HCT116 (cell line): ENCODE measurements at regions not wholly inside any gene's neighbourhood (a gene's known extent, or its start where the extent isn't known, plus 50 kb on each side); places are given as distances from the start of the nearest gene placed in this dataset.

Source experiments
- ATAC-seq: fragments of 200-7000 bp; cut with Tn5 transposase; 2 replicates; pipeline ENCODE4 v1.9.1; 2020; ENCODE audit warnings: mild to moderate bottlenecking, moderate library complexity
- BruUV-seq: library from RNA; stranded (reverse); fragments of 400-500 nt; replicated peaks from 2 replicates; lab custom pipeline; 2021; lab: Mats Ljungman, UMichigan
- CTCF ChIA-PET: fragments of 300-600 bp; sonication (Branson Sonifier 250); formaldehyde crosslinking; loops from one replicate; lab custom pipeline; 2021; ENCODE audit warnings: antibody characterized with exemption; lab: Charles Lee
- POLR2A ChIA-PET: fragments of 300-600, 350-600 bp; sonication (Branson Sonifier 250); formaldehyde crosslinking; loops from one replicate; lab custom pipeline; 2021; ENCODE audit warnings: antibody characterized with exemption; lab: Charles Lee
- RAD21 ChIA-PET, 2 experiments: fragments of 300-600 bp; sonication (Branson Sonifier 250); formaldehyde crosslinking; loops; one replicate each; lab custom pipeline; 2023; ENCODE audit warnings: low total read pairs in 2 of 2; ENCODE audit not compliant: uncharacterized antibody in 2 of 2, unreplicated experiment in 2 of 2, low non-redundant PET in 1 of 2; lab: Charles Lee
- DNase-seq: peaks from one replicate; pipeline ENCODE4 v3.0.0-alpha.2; 2010; ENCODE audit warnings: low read depth, low spot score
- H2AFZ ChIP-seq: fragments of 200-600 bp; shearing (Covaris generic), sonication (generic); 2 replicates; pipeline ENCODE4 v1.6.1; 2017; ENCODE audit warnings: low read depth, mixed run types, mixed read lengths, antibody characterized with exemption, low read length; ENCODE audit not compliant: poor library complexity, severe bottlenecking
- H3K27ac ChIP-seq: 2 replicates; pipeline ENCODE4 v1.5.1; 2012; ENCODE audit warnings: low read depth, low read length
- H3K27me3 ChIP-seq: fragments of 200-600 bp; sonication (generic); 2 replicates; pipeline ENCODE4 v1.6.1; 2016; ENCODE audit warnings: mixed run types, low read length, mixed read lengths; ENCODE audit not compliant: insufficient read depth
- H3K36me3 ChIP-seq, 2 experiments: fragments of 200-500 bp in 1 of 2; fragments of 200-600 bp in 1 of 2; sonication (Bioruptor generic) in 1 of 2; sonication (generic) in 1 of 2; 2 replicates each; pipeline versions ENCODE4 v1.5.1 to v1.6.1; 2014 to 2016; ENCODE audit warnings: low read length in 2 of 2, inconsistent platforms in 1 of 2, mixed read lengths in 1 of 2, mixed run types in 1 of 2; ENCODE audit not compliant: insufficient read depth in 2 of 2, control insufficient read depth in 1 of 2
- H3K4me1 ChIP-seq, 2 experiments: fragments of 200-600 bp in 1 of 2; sonication (generic) in 1 of 2; 2 replicates each; pipeline versions ENCODE4 v1.5.1 to v1.6.1; 2012 to 2017; ENCODE audit warnings: low read length in 2 of 2, inconsistent platforms in 1 of 2, mild to moderate bottlenecking in 1 of 2, mixed read lengths in 1 of 2, mixed run types in 1 of 2, moderate library complexity in 1 of 2; ENCODE audit not compliant: insufficient read depth in 2 of 2, control insufficient read depth in 1 of 2
- H3K4me2 ChIP-seq: fragments of 200-600 bp; sonication (generic); 2 replicates; pipeline ENCODE4 v1.6.1; 2017; ENCODE audit warnings: mixed run types, low read length, mixed read lengths
- H3K4me3 ChIP-seq, 2 experiments: fragments of 200-600 bp in 1 of 2; sonication (generic) in 1 of 2; replicated peaks in 1 of 2; 2 replicates each; pipeline ENCODE4 v1.5.1; 2011 to 2016; ENCODE audit warnings: low read length in 2 of 2, control low read depth in 1 of 2, low read depth in 1 of 2, mild to moderate bottlenecking in 1 of 2, mixed read lengths in 1 of 2, mixed run types in 1 of 2
- H3K79me2 ChIP-seq: fragments of 200-600 bp; sonication (generic); 2 replicates; pipeline ENCODE4 v1.6.1; 2017; ENCODE audit warnings: mild to moderate bottlenecking, mixed run types, low read length, moderate library complexity, mixed read lengths; ENCODE audit not compliant: insufficient read depth
- H3K9ac ChIP-seq: fragments of 200-600 bp; sonication (generic); 2 replicates; pipeline ENCODE4 v1.6.1; 2016; ENCODE audit warnings: low read length, mixed read lengths
- H3K9me2 ChIP-seq: fragments of 200-600 bp; sonication (generic), shearing (Covaris generic); 2 replicates; pipeline ENCODE4 v1.6.1; 2017; ENCODE audit warnings: mixed run types, mild to moderate bottlenecking, moderate library complexity; ENCODE audit not compliant: insufficient read depth
- H3K9me3 ChIP-seq, 2 experiments: fragments of 200-500 bp in 1 of 2; fragments of 200-600 bp in 1 of 2; sonication (Bioruptor generic) in 1 of 2; sonication (generic) in 1 of 2; 2 replicates each; pipeline ENCODE4 v1.6.1; 2014 to 2017; ENCODE audit warnings: low read length in 2 of 2, mixed read lengths in 2 of 2, inconsistent platforms in 1 of 2, low read depth in 1 of 2, mild to moderate bottlenecking in 1 of 2, mixed run types in 1 of 2, moderate library complexity in 1 of 2; ENCODE audit not compliant: control insufficient read depth in 1 of 2, insufficient read depth in 1 of 2
- H4K20me1 ChIP-seq: fragments of 200-600 bp; sonication (generic), shearing (Covaris generic); 2 replicates; pipeline ENCODE4 v1.6.1; 2017; ENCODE audit warnings: mixed run types, mild to moderate bottlenecking, moderate library complexity; ENCODE audit not compliant: insufficient read depth
- CEBPB ChIP-seq: IDR thresholded peaks from 2 replicates; pipeline ENCODE4 v1.6.1; 2012; ENCODE audit warnings: low read depth
- EGR1 ChIP-seq: IDR thresholded peaks from 2 replicates; pipeline ENCODE4 v1.6.1; 2012; ENCODE audit warnings: low read depth
- JUND ChIP-seq: IDR thresholded peaks from 2 replicates; pipeline ENCODE4 v1.6.1; 2012
- SIN3A ChIP-seq: IDR thresholded peaks from 2 replicates; pipeline ENCODE4 v1.6.1; 2012; ENCODE audit warnings: low read depth
- SP1 ChIP-seq: IDR thresholded peaks from 2 replicates; pipeline ENCODE4 v1.6.1; 2012; ENCODE audit warnings: low read depth
- SRF ChIP-seq: IDR thresholded peaks from 2 replicates; pipeline ENCODE4 v1.6.1; 2012; ENCODE audit warnings: low read depth
- YY1 ChIP-seq: IDR thresholded peaks from 2 replicates; pipeline ENCODE4 v1.6.1; 2011; ENCODE audit warnings: low read length, low read depth, moderate library complexity, mild to moderate bottlenecking; ENCODE audit not compliant: insufficient replicate concordance; ENCODE audit errors: extremely low read depth
- intact Hi-C: fragments of 100-400 bp; cut with micrococcal nuclease; formaldehyde crosslinking; loops from 2 replicates; pipeline ENCODE4 v1.10.0; 2022

DNA sequence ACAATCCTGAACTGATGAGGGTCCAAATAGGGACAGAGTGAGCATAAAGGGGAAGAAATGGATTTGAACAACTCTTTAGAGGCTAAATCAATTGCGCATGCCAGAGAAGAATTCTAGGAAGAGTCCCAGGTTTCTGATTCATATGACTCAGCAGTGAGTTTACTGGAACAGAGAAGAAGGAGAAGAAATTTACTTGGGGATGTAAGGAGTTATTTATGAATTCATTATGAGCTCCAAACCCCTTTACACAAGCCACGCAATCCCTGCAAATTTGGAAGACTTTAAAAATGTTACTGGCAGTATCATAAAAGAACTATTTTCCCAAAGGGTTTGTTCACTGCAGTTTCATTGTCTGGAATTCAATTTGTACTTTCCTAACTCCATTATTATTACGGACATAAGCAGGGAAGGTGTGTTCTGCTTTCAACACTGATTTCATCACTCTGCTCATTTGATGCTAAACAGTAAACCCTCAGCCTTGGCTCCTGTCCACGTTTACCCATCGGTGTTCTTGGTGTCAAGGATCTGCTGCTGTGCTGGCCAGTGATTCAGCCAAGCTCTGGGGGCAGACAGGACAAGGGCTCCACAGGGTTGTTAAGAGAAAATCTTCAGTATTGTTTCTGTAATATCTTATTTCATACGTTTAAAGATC lies 273.7 kb downstream of the HNRNPD start:
- Histone ChIP-seq H3K79me2 (no peaks in the 10 kb centered on the region), H3K9ac (no peak overlapping the region), H3K4me2 (no peak overlapping the region), H3K4me3 (no peak overlapping the region), H3K4me1 (no peaks in the 10 kb centered on the region), H3K27me3 (peaks cover 25% of the 10 kb centered on the region), H3K27ac (no peak overlapping the region), H2AFZ (no peak overlapping the region), H3K9me3 (no peaks in the 10 kb centered on the region), H3K36me3 (no peaks in the 10 kb centered on the region), H4K20me1 (no peaks in the 10 kb centered on the region), H3K9me2 (no peaks in the 10 kb centered on the region)
- intact Hi-C loops: no loop called here
- RAD21 ChIA-PET: no interaction called here
- POLR2A ChIA-PET: no interaction called here
- ATAC-seq: no peak
- no TSS peak for BruUV-seq
- no peak for TF ChIP-seq EGR1
- no peak for TF ChIP-seq SP1
- no peak for TF ChIP-seq CEBPB
- CTCF ChIA-PET: no interaction called here
- no peak for DNase-seq

DNA sequence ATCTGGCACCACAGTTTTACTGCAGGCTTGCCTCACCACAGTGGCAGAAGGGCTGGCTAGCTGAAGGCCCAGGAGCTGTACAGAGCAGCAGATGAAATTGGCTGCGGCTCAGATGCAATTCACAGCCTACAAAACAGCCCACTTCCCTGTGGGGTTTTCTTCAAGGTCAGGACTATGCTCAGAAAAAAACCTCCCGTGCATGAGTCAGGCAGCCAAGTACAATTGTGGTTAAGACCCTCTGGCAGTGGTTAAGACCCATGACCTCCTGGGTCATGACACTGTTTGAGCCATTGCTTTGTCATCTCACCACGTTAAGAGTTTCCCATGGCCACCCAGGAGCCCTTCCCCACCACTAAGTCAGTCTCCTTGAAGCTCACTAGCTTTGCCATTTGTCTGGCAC lies 276.3 kb downstream of the HNRNPD start:
- H3K27ac ChIP-seq: no peak overlapping the region
- no peak overlapping the region for H3K4me3 ChIP-seq
- H3K27me3 ChIP-seq: peaks cover 26% of the 10 kb centered on the region; the same call in 1 of the 2 replicates
- H3K9me3 ChIP-seq: no peaks in the 10 kb centered on the region
- BruUV-seq: no TSS peak
- RAD21 ChIA-PET: no interaction called here
- DNase-seq (no peak), ATAC-seq (no peak)
- POLR2A ChIA-PET: no interaction called here
- CTCF ChIA-PET: no interaction called here
- H3K36me3 ChIP-seq: no peaks in the 10 kb centered on the region
- no peak overlapping the region for H3K9ac ChIP-seq
- no peaks in the 10 kb centered on the region for H4K20me1 ChIP-seq
- no peak overlapping the region for H2AFZ ChIP-seq
- no peak overlapping the region for H3K4me2 ChIP-seq
- H3K9me2 ChIP-seq: no peaks in the 10 kb centered on the region
- no peaks in the 10 kb centered on the region for H3K4me1 ChIP-seq
- intact Hi-C loops: no loop called here
- no peak for TF ChIP-seq SRF
- TF ChIP-seq SIN3A: no peak
- TF ChIP-seq JUND: no peak
- no peak for TF ChIP-seq YY1
- H3K79me2 ChIP-seq: no peaks in the 10 kb centered on the region
